Upper lobe of left lung (tissue), 4 donors: ENCODE measurements at regions not wholly inside any gene's neighbourhood (a gene's known extent, or its start where the extent isn't known, plus 50 kb on each side); places are given as distances from the start of the nearest gene placed in this dataset.

Experiments
- POLR2A ChIP-seq, 4 donors: fragments of 450-650 bp; IDR thresholded peaks; one replicate each; pipeline ENCODE4 v1.5.1; 2016 to 2017; ENCODE audit warnings: antibody characterized with exemption in 4 of 4, mild to moderate bottlenecking in 2 of 4
- TF ChIP-seq, protein P1 (sequence below), 6 experiments: fragments of 450-650 bp in 4 of 6; fragments of 200-600 bp in 2 of 6; sonication (generic) in 2 of 6; IDR thresholded peaks; one replicate each; pipeline ENCODE4 v1.5.1; 2016 to 2019; ENCODE audit warnings: antibody characterized with exemption in 6 of 6

DNA sequence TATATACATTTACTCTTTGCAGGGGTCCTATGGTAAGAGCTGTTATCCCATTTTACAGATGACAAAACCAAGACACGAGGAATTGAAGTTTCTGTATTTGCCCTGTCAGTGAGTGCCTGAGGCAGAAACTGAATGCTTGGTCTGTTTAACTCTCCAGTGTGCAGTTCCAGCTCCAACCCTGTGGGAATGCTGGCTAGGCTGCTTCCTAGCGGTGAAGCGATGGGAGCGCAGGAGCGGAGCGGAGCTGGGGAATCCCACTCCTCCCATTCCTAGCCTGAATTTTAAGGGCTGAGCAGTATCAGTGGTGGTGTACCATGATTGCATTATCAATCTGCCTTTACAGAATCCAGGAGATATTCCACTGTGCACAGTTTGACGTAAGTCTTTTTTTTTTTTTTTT lies 202.3 kb downstream of the LRRC70 start:
- TF ChIP-seq, protein P1, sequence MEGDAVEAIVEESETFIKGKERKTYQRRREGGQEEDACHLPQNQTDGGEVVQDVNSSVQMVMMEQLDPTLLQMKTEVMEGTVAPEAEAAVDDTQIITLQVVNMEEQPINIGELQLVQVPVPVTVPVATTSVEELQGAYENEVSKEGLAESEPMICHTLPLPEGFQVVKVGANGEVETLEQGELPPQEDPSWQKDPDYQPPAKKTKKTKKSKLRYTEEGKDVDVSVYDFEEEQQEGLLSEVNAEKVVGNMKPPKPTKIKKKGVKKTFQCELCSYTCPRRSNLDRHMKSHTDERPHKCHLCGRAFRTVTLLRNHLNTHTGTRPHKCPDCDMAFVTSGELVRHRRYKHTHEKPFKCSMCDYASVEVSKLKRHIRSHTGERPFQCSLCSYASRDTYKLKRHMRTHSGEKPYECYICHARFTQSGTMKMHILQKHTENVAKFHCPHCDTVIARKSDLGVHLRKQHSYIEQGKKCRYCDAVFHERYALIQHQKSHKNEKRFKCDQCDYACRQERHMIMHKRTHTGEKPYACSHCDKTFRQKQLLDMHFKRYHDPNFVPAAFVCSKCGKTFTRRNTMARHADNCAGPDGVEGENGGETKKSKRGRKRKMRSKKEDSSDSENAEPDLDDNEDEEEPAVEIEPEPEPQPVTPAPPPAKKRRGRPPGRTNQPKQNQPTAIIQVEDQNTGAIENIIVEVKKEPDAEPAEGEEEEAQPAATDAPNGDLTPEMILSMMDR (IDR thresholded peaks at IDR 0.05), result no peak
- TF ChIP-seq POLR2A (IDR thresholded peaks at IDR 0.05), result no peak
